ENCODE measurements at regions not wholly inside any gene's neighbourhood (a gene's known extent, or its start where the extent isn't known, plus 50 kb on each side); places are given as distances from the start of the nearest gene placed in this dataset.

GRCh38 chr2:203648273-203648672 lies 58.2 kb upstream of the CD28 start:
- no peak for TF ChIP-seq TAF1 (IDR thresholded peaks at IDR 0.05; ENCODE audit: borderline replicate concordance, insufficient read depth, low read length)
- no peak for TF ChIP-seq POLR2AphosphoS5 (IDR thresholded peaks at IDR 0.05; ENCODE audit: low read depth, low read length)
- no peak for TF ChIP-seq REST (IDR thresholded peaks at IDR 0.05; ENCODE audit: insufficient read depth in 1 of 2, low read depth in 2 of 2, low read length in 2 of 2)
- TF ChIP-seq FOXP2 (optimal IDR thresholded peaks at IDR 0.05; ENCODE audit: borderline replicate concordance, extremely low read depth, extremely low read length, insufficient read depth), result no peak
